HepG2 (cell line): ENCODE measurements at regions not wholly inside any gene's neighbourhood (a gene's known extent, or its start where the extent isn't known, plus 50 kb on each side); places are given as distances from the start of the nearest gene placed in this dataset.

Source experiments
- ATAC-seq: fragments of 200-7000 bp; cut with Tn5 transposase; 3 replicates; pipeline ENCODE4 v1.9.1; 2020; ENCODE audit warnings: mild to moderate bottlenecking, moderate library complexity
- BruUV-seq: library from RNA; stranded (reverse); fragments of 400-500 nt; replicated peaks from 2 replicates; lab custom pipeline; 2021; lab: Mats Ljungman, UMichigan
- CTCF ChIA-PET: fragments of 300-600 bp; formaldehyde crosslinking; extraction: SDS; loops from one replicate; lab custom pipeline; 2021; ENCODE audit warnings: low total read pairs, inconsistent platforms, low intra/inter-chr PET ratio; lab: Yijun Ruan, JAX
- POLR2A ChIA-PET: fragments of 350-600 bp; sonication (Branson Sonifier 250); formaldehyde crosslinking; loops from one replicate; lab custom pipeline; 2020; ENCODE audit warnings: antibody characterized with exemption, inconsistent platforms; lab: Yijun Ruan, JAX
- DNase-seq: peaks from one replicate; pipeline ENCODE4 v3.0.0-alpha.2; 2015; ENCODE audit warnings: low spot score
- FAIRE-seq: peaks from 3 replicates; lab custom pipeline; 2011; peaks lifted over from hg19 to GRCh38; lab: Jason Lieb, UNC
- H2AFZ ChIP-seq: one replicate; pipeline ENCODE4 v1.6.1; 2011; ENCODE audit warnings: low read length, inconsistent platforms
- H3K27ac ChIP-seq: fragments of 300-600 bp; 3 replicates; pipeline ENCODE4 v1.8.0; 2011; ENCODE audit warnings: mixed run types, mild to moderate bottlenecking, mixed read lengths, low read length, inconsistent platforms; ENCODE audit not compliant: insufficient read depth; ENCODE audit errors: extremely low read length
- H3K27me3 ChIP-seq, 2 experiments: fragments of 200-600 bp in 1 of 2; 2 replicates in 1 of 2; 3 replicates in 1 of 2; pipeline versions ENCODE4 v1.6.0 to v1.8.0; 2011; ENCODE audit warnings: low read length in 2 of 2, mild to moderate bottlenecking in 2 of 2, moderate library complexity in 2 of 2, inconsistent platforms in 1 of 2; ENCODE audit not compliant: insufficient read depth in 2 of 2, control insufficient read depth in 1 of 2
- H3K36me3 ChIP-seq, 2 experiments: fragments of 200-600 bp in 1 of 2; replicated peaks in 1 of 2; 2 replicates in 1 of 2; 3 replicates in 1 of 2; pipeline versions ENCODE4 v1.5.1 to v1.8.0; 2011; ENCODE audit warnings: low read length in 2 of 2, inconsistent platforms in 1 of 2; ENCODE audit not compliant: insufficient read depth in 2 of 2, control insufficient read depth in 1 of 2
- H3K4me1 ChIP-seq: 2 replicates; pipeline ENCODE4 v1.5.1; 2012; ENCODE audit warnings: low read length, inconsistent platforms; ENCODE audit not compliant: insufficient read depth
- H3K4me2 ChIP-seq: 2 replicates; pipeline ENCODE4 v1.6.0; 2011; ENCODE audit warnings: low read depth, low read length, inconsistent platforms
- H3K4me3 ChIP-seq, 3 experiments: fragments of 200-600 bp in 1 of 3; sonication (generic), shearing (Covaris generic) in 1 of 3; replicated peaks in 1 of 3; 2 replicates each; pipeline ENCODE4 v1.5.1; 2011 to 2016; ENCODE audit warnings: low read length in 3 of 3, inconsistent platforms in 2 of 3, low read depth in 2 of 3, mild to moderate bottlenecking in 2 of 3, control low read depth in 1 of 3, mixed read lengths in 1 of 3; ENCODE audit not compliant: insufficient read depth in 1 of 3
- H3K79me2 ChIP-seq: one replicate; pipeline ENCODE4 v1.6.1; 2011; ENCODE audit warnings: low read length, inconsistent platforms; ENCODE audit not compliant: insufficient read depth
- H3K9ac ChIP-seq: 2 replicates; pipeline ENCODE4 v1.6.0; 2011; ENCODE audit warnings: mild to moderate bottlenecking, low read depth, low read length, inconsistent platforms; ENCODE audit not compliant: insufficient read depth
- H3K9me3 ChIP-seq: 2 replicates; pipeline ENCODE4 v1.5.1; 2012; ENCODE audit warnings: mild to moderate bottlenecking, low read length
- H4K20me1 ChIP-seq: 2 replicates; pipeline ENCODE4 v1.6.0; 2011; ENCODE audit warnings: inconsistent platforms, mild to moderate bottlenecking, low read length, moderate library complexity; ENCODE audit not compliant: insufficient read depth
- FOXA1 ChIP-seq, 2 experiments: fragments of 450-650 bp in 1 of 2; sonication (generic) in 1 of 2; formaldehyde crosslinking in 1 of 2; IDR thresholded peaks; 2 replicates each; pipeline versions ENCODE4 v1.4.0 to v1.6.1; 2016 to 2020; ENCODE audit warnings: missing genetic modification reagents in 1 of 2
- MAFF ChIP-seq: IDR thresholded peaks from 2 replicates; pipeline ENCODE4 v1.6.1; 2011; ENCODE audit warnings: low read depth, low read length, improper control_type of control experiment
- ONECUT2 ChIP-seq: sonication (generic); formaldehyde crosslinking; IDR thresholded peaks from 2 replicates; pipeline ENCODE4 v1.4.0; 2020; ENCODE audit warnings: missing genetic modification reagents
- RFX3 ChIP-seq: IDR thresholded peaks from 2 replicates; pipeline ENCODE4 v1.6.1; 2016; ENCODE audit warnings: missing biosample characterization, missing genetic modification reagents
- SMC3 ChIP-seq: IDR thresholded peaks from 2 replicates; pipeline ENCODE4 v1.6.1; 2011; ENCODE audit warnings: low read length, improper control_type of control experiment
- STAG1 ChIP-seq: sonication (generic); formaldehyde crosslinking; IDR thresholded peaks from 2 replicates; pipeline ENCODE4 v1.4.0; 2020; ENCODE audit warnings: missing genetic modification reagents
- TCF7 ChIP-seq: sonication (generic); IDR thresholded peaks from 2 replicates; pipeline ENCODE4 v1.6.1; 2016; ENCODE audit warnings: antibody characterized with exemption, low read depth
- ZBTB21 ChIP-seq: sonication (generic); formaldehyde crosslinking; IDR thresholded peaks from 2 replicates; pipeline ENCODE4 v1.4.0; 2020; ENCODE audit warnings: missing genetic modification reagents
- ZNF12 ChIP-seq: sonication (generic); formaldehyde crosslinking; IDR thresholded peaks from 2 replicates; pipeline ENCODE4 v1.5.0; 2020; ENCODE audit warnings: missing genetic modification reagents
- ZNF274 ChIP-seq: sonication (generic); formaldehyde crosslinking; IDR thresholded peaks from 2 replicates; pipeline ENCODE4 v1.5.1; 2020; ENCODE audit warnings: mild to moderate bottlenecking, missing genetic modification reagents
- ZNF615 ChIP-seq: sonication (generic); formaldehyde crosslinking; IDR thresholded peaks from 2 replicates; pipeline ENCODE4 v1.5.0; 2020; ENCODE audit warnings: mild to moderate bottlenecking, missing genetic modification reagents, borderline replicate concordance
- ZNF644 ChIP-seq: IDR thresholded peaks from 2 replicates; pipeline ENCODE4 v1.6.1; 2016; ENCODE audit warnings: low read depth
- whole genome bisulfite sequencing: methylation state at CpG from one replicate; pipeline ENCODE4 v1.1.6; 2017; ENCODE audit warnings: low lambda C conversion rate; 5-methylcytosine and 5-hydroxymethylcytosine counted together
- in situ Hi-C: cut with HindIII; loops from 2 replicates; pipeline ENCODE4 v1.10.0; 2017; ENCODE audit warnings: low pct_unique_long_range_greater_than_20kb; ENCODE audit not compliant: extremely low pct_ligation_motif_present
- intact Hi-C: fragments of 100-400 bp; cut with micrococcal nuclease; formaldehyde crosslinking; loops from one replicate; pipeline ENCODE4 v1.10.0; 2022; ENCODE audit not compliant: unreplicated experiment
- TF ChIP-seq, protein P1 (sequence below): sonication (generic); formaldehyde crosslinking; IDR thresholded peaks from 2 replicates; pipeline ENCODE4 v1.5.0; 2020; ENCODE audit warnings: mild to moderate bottlenecking, missing genetic modification reagents, moderate library complexity
- TF ChIP-seq, protein P2 (sequence below): sonication (generic); formaldehyde crosslinking; IDR thresholded peaks from 2 replicates; pipeline ENCODE4 v1.4.0; 2020; ENCODE audit warnings: missing genetic modification reagents

DNA sequence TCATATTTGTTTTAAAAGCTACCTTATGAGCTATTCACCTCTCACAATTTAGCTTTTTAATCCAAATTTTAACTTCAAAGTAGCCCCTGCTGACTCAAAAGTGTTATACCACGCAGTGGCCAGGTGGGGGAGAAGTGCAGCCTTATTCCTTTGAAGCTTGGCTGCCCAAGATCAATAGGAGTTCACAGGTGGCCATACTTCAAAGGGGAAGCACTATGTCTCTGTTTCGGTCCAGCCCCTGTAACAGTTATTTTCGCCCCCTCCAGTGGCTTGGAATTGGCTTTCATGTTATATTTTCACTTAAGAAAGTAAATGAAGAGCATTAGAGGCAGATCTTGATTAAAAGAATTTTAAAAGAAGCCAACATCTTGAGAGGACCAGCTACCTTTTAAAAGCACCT lies 608.4 kb downstream of the EPHA7 start:
- 6% methylated on average over 3 of the region's 3 CpGs for WGBS
- in situ Hi-C loops: no loop called here
- FAIRE-seq: peak; percentile 65

More for the DNA sequence above, 608.4 kb downstream of the EPHA7 start:
- Histone ChIP-seq H3K27me3 (no peaks in the 10 kb centered on the region), H3K27ac (no peak overlapping the region), H3K4me1 (no peaks in the 10 kb centered on the region), H3K36me3 (no peaks in the 10 kb centered on the region), H3K4me2 (no peak overlapping the region), H2AFZ (no peak overlapping the region), H3K4me3 (no peak overlapping the region), H3K79me2 (no peaks in the 10 kb centered on the region), H3K9me3 (no peaks in the 10 kb centered on the region), H4K20me1 (no peaks in the 10 kb centered on the region), H3K9ac (no peak overlapping the region)
- TF ChIP-seq SMC3: peak; percentile 52
- no peak for TF ChIP-seq ZNF274 (CRISPR knock-in tag)
- no peak for TF ChIP-seq ZBTB21 (CRISPR knock-in tag)
- peak; percentile 49 for TF ChIP-seq STAG1 (CRISPR knock-in tag)
- TF ChIP-seq TCF7: peak; percentile 67
- TF ChIP-seq, protein P1, sequence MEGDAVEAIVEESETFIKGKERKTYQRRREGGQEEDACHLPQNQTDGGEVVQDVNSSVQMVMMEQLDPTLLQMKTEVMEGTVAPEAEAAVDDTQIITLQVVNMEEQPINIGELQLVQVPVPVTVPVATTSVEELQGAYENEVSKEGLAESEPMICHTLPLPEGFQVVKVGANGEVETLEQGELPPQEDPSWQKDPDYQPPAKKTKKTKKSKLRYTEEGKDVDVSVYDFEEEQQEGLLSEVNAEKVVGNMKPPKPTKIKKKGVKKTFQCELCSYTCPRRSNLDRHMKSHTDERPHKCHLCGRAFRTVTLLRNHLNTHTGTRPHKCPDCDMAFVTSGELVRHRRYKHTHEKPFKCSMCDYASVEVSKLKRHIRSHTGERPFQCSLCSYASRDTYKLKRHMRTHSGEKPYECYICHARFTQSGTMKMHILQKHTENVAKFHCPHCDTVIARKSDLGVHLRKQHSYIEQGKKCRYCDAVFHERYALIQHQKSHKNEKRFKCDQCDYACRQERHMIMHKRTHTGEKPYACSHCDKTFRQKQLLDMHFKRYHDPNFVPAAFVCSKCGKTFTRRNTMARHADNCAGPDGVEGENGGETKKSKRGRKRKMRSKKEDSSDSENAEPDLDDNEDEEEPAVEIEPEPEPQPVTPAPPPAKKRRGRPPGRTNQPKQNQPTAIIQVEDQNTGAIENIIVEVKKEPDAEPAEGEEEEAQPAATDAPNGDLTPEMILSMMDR: peak; percentile 64
- TF ChIP-seq MAFF: no peak
- peak; percentile 52; the same call in 1 of the 2 replicates for TF ChIP-seq ONECUT2 (CRISPR knock-in tag)
- TF ChIP-seq ZNF12 (CRISPR knock-in tag): no peak
- TF ChIP-seq FOXA1 (IDR thresholded peaks at IDR 0.05): no peak
- no peak for TF ChIP-seq FOXA1 (CRISPR knock-in tag; IDR thresholded peaks at IDR 0.05)
- TF ChIP-seq ZNF615 (CRISPR knock-in tag): no peak
- 0 out of 2 replicates have a peak, but pooled peaks have one; percentile 15 for TF ChIP-seq ZNF644 (CRISPR knock-in tag)
- no peak for TF ChIP-seq RFX3 (CRISPR knock-in tag)
- TF ChIP-seq, protein P2, sequence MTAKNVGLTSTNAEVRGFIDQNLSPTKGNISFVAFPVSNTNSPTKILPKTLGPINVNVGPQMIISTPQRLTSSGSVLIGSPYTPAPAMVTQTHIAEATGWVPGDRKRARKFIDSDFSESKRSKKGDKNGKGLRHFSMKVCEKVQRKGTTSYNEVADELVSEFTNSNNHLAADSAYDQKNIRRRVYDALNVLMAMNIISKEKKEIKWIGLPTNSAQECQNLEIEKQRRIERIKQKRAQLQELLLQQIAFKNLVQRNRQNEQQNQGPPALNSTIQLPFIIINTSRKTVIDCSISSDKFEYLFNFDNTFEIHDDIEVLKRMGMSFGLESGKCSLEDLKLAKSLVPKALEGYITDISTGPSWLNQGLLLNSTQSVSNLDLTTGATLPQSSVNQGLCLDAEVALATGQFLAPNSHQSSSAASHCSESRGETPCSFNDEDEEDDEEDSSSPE: no peak
- POLR2A ChIA-PET: no interaction called here
- CTCF ChIA-PET: interaction anchor here (1.6 kb wide), 1 partner anchor 614 kb away, joined by 5 read pairs; no protein-coding TSS in a partner anchor
- DNase-seq: peak; percentile 40
- peak; percentile 97 for ATAC-seq
- intact Hi-C loops: loop anchor here (1.0 to 2.0 kb wide), 3 partner anchors 53 to 613 kb away; no protein-coding TSS in a partner anchor
- BruUV-seq: no TSS peak
